ENCODE measurements at regions not wholly inside any gene's neighbourhood (a gene's known extent, or its start where the extent isn't known, plus 50 kb on each side); places are given as distances from the start of the nearest gene placed in this dataset.

DNA sequence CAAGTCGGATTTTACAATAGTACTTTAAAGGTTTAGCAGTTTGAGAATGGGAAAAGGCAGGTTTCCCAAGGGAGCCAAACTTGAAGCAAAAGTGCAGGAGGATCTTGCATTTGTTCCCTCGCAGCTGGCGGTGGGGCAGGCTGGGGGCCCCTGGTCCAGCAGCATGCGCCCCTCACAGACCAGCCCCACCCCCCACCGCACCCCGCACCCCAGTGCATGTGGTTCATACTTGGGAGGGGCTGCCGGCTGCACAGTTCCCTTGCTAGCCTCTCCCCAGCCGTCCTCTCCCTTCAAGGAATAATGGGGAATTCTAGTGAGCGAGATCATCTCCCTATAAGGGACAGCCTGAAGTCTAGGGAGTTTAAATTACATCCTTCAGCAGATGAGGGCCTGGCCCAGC, 273.1 kb upstream of the IRX2 start:
- no peak overlapping the region for H3K27ac Mint-ChIP-seq (ENCODE audit: unreplicated experiment)
- no peaks in the 10 kb centered on the region for H3K9me3 Mint-ChIP-seq (ENCODE audit: unreplicated experiment)
- no peak overlapping the region for H3K4me3 Mint-ChIP-seq (ENCODE audit: unreplicated experiment)
- TF ChIP-seq, protein P1, sequence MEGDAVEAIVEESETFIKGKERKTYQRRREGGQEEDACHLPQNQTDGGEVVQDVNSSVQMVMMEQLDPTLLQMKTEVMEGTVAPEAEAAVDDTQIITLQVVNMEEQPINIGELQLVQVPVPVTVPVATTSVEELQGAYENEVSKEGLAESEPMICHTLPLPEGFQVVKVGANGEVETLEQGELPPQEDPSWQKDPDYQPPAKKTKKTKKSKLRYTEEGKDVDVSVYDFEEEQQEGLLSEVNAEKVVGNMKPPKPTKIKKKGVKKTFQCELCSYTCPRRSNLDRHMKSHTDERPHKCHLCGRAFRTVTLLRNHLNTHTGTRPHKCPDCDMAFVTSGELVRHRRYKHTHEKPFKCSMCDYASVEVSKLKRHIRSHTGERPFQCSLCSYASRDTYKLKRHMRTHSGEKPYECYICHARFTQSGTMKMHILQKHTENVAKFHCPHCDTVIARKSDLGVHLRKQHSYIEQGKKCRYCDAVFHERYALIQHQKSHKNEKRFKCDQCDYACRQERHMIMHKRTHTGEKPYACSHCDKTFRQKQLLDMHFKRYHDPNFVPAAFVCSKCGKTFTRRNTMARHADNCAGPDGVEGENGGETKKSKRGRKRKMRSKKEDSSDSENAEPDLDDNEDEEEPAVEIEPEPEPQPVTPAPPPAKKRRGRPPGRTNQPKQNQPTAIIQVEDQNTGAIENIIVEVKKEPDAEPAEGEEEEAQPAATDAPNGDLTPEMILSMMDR (IDR thresholded peaks at IDR 0.05; ENCODE audit: partially characterized antibody, unreplicated experiment): no peak
- peaks cover 1% of the 10 kb centered on the region for H3K27me3 Mint-ChIP-seq (ENCODE audit: unreplicated experiment)
- H3K4me1 Mint-ChIP-seq (ENCODE audit: low read depth, unreplicated experiment): no peaks in the 10 kb centered on the region
- H3K36me3 Mint-ChIP-seq (ENCODE audit: unreplicated experiment): no peaks in the 10 kb centered on the region
- DNase-seq: no peak

DNA sequence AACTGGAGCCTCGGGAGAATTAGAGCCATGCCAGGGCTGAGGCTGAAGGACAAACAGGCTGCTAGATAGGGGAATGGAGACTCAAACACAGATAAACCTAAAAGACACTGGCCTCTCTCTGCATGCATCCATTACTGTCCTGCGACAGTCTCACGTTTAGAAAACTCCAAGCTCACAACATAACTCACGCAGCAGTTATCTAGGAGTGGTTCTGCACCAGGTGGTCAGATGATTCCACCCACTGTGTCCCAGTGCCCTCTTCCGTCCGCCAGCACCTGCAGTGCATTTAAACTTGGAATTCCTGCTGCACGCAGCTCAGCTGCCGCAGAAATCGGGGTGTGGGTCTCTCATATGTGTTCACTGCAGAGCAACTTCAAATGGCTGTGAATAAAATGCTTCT, 272.6 kb upstream of the IRX2 start:
- Mint-ChIP-seq H3K27ac (ENCODE audit: unreplicated experiment) (no peak overlapping the region), H3K9me3 (ENCODE audit: unreplicated experiment) (no peaks in the 10 kb centered on the region), H3K27me3 (ENCODE audit: unreplicated experiment) (no peaks in the 10 kb centered on the region), H3K36me3 (ENCODE audit: unreplicated experiment) (no peaks in the 10 kb centered on the region), H3K4me1 (ENCODE audit: low read depth, unreplicated experiment) (no peaks in the 10 kb centered on the region), H3K4me3 (ENCODE audit: unreplicated experiment) (no peak overlapping the region)
- no peak for DNase-seq
- TF ChIP-seq, protein P1 (IDR thresholded peaks at IDR 0.05; ENCODE audit: partially characterized antibody, unreplicated experiment): no peak

DNA sequence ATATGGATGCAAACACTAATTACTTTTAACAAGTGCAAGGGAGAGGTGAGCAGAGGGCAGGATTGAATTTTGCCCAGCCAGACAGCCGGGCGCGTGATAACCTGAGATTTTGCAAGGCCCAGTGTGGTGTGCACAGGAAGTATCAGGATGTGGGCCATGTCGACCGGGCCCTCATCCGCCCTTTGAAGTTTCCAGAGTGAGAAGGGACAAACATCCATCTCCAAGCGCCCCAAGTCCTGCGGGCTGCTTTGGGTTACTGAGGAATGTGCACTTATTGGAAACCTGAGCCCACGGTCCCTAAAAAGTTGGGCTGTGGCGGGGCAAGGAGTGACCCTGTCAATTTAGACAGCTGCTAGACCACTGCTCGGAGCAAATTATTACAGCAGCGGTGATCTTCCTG, 272.2 kb upstream of the IRX2 start:
- TF ChIP-seq, protein P1 (IDR thresholded peaks at IDR 0.05; ENCODE audit: partially characterized antibody, unreplicated experiment): no peak
- Mint-ChIP-seq H3K9me3 (ENCODE audit: unreplicated experiment) (no peaks in the 10 kb centered on the region), H3K4me3 (ENCODE audit: unreplicated experiment) (no peak overlapping the region), H3K27ac (ENCODE audit: unreplicated experiment) (peak overlapping the region; percentile 16), H3K36me3 (ENCODE audit: unreplicated experiment) (no peaks in the 10 kb centered on the region), H3K27me3 (ENCODE audit: unreplicated experiment) (no peaks in the 10 kb centered on the region), H3K4me1 (ENCODE audit: low read depth, unreplicated experiment) (no peaks in the 10 kb centered on the region)
- no peak for DNase-seq

DNA sequence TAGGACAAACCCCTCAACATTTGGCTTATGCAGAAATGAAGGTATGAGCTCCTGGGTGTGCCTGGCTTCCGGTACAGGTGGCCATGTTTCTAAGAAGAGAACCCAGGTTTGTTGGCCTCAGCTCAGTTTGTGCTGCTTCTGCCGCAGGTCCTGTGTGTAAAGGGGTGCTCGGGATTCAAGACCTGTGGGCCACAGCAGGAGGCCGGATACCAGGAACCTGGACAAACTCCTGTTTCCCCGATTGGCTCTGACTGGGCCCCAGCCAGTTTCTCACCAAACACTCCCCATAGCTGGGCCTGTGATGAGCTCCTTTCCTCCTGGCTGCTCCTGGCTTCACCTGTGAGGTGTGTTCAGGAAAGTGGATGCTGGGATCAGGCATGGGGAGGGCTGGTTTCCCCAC, 271.2 kb upstream of the IRX2 start:
- no peak for DNase-seq
- Mint-ChIP-seq H3K4me3 (ENCODE audit: unreplicated experiment) (no peak overlapping the region), H3K27me3 (ENCODE audit: unreplicated experiment) (no peaks in the 10 kb centered on the region), H3K36me3 (ENCODE audit: unreplicated experiment) (no peaks in the 10 kb centered on the region), H3K9me3 (ENCODE audit: unreplicated experiment) (no peaks in the 10 kb centered on the region), H3K4me1 (ENCODE audit: low read depth, unreplicated experiment) (no peaks in the 10 kb centered on the region), H3K27ac (ENCODE audit: unreplicated experiment) (no peak overlapping the region)
- TF ChIP-seq, protein P1 (IDR thresholded peaks at IDR 0.05; ENCODE audit: partially characterized antibody, unreplicated experiment): no peak

DNA sequence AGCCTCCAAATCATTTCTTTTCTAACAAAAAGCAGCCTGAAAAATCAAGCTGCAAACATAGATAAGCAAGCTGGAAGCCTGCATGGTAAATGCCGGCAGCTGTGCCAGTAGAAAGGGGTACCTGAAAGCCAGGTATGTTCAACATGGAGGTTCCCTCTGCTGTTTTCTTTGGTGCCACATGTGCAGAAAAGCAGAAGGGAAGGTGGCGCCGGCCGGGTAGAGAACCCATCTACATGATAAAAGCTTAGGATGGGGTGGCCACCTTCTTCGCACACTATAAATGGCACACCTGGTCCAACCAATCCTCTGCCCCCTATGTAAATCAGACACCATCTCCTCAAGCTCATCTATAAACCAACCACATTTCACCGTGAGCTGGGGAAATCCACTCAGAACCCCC, 268.9 kb upstream of the IRX2 start:
- H3K27me3 Mint-ChIP-seq (ENCODE audit: unreplicated experiment): no peaks in the 10 kb centered on the region
- H3K9me3 Mint-ChIP-seq (ENCODE audit: unreplicated experiment): no peaks in the 10 kb centered on the region
- no peaks in the 10 kb centered on the region for H3K36me3 Mint-ChIP-seq (ENCODE audit: unreplicated experiment)
- TF ChIP-seq, protein P1 (IDR thresholded peaks at IDR 0.05; ENCODE audit: partially characterized antibody, unreplicated experiment): no peak
- no peak overlapping the region for H3K27ac Mint-ChIP-seq (ENCODE audit: unreplicated experiment)
- no peak overlapping the region for H3K4me3 Mint-ChIP-seq (ENCODE audit: unreplicated experiment)
- H3K4me1 Mint-ChIP-seq (ENCODE audit: low read depth, unreplicated experiment): no peaks in the 10 kb centered on the region
- DNase-seq: no peak

Data from glutamatergic neuron (in vitro differentiated cells).